ENCODE measurements at regions not wholly inside any gene's neighbourhood (a gene's known extent, or its start where the extent isn't known, plus 50 kb on each side); places are given as distances from the start of the nearest gene placed in this dataset.

DNA sequence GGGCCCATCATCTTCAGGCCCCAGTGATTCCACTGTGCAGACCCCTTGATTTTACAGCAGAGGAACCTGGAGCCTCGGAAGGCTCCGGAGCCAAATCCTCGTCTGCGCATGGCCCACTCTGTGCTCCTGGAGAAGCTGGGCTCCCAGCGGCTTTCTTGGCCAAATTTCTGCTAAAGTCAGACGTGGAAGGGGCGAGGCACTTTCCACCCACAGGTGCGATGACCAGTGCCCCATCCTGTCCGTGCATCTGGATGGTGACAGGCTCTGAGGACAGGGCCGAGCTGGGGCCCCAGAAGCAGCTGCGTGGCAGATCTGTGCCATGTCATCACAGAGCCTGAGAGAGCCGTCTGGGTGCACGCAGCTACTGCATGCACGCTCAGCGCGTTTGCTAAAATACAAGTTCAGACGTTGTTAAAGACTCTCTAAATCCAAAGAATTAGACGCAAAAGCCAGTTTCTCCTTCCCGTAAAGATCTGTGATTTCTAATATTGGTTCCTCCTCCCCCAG lies 57.2 kb downstream of the JAKMIP3 start:
- CTCF ChIA-PET: no interaction called here
- FAIRE-seq: no peak
- dilution Hi-C loops (cut with MboI; ENCODE audit: extremely low pct_ligation_motif_present, low sequenced_read_pairs): no loop called here

More for the DNA sequence above, 57.2 kb downstream of the JAKMIP3 start:
- no peaks in the 10 kb centered on the region for H4K20me1 ChIP-seq (replicated peaks; ENCODE audit: control insufficient read depth, extremely low read depth, insufficient read depth, low read length)
- TF ChIP-seq JUN (IDR thresholded peaks at IDR 0.05; ENCODE audit: borderline replicate concordance, insufficient read depth, insufficient read length, low read depth) (no peak), MYC (IDR thresholded peaks at IDR 0.05; ENCODE audit: low read depth, low read length) (no peak), EZH2 (IDR thresholded peaks at IDR 0.05; ENCODE audit: borderline replicate concordance, low read depth, low read length, severe bottlenecking) (no peak), FOS (IDR thresholded peaks at IDR 0.05; ENCODE audit: borderline replicate concordance, insufficient read depth, low read length) (no peak), MAX (IDR thresholded peaks at IDR 0.05; ENCODE audit: insufficient read depth, insufficient read length) (no peak), POLR2A (IDR thresholded peaks at IDR 0.05; ENCODE audit: low read depth, low read length) (no peak), POLR2AphosphoS5 (IDR thresholded peaks at IDR 0.05; ENCODE audit: insufficient read depth, low read depth, low read length) (no peak), GATA2 (IDR thresholded peaks at IDR 0.05; ENCODE audit: insufficient read depth, insufficient read length, low read depth, low read length) (no peak)
- TF ChIP-seq, protein P1, sequence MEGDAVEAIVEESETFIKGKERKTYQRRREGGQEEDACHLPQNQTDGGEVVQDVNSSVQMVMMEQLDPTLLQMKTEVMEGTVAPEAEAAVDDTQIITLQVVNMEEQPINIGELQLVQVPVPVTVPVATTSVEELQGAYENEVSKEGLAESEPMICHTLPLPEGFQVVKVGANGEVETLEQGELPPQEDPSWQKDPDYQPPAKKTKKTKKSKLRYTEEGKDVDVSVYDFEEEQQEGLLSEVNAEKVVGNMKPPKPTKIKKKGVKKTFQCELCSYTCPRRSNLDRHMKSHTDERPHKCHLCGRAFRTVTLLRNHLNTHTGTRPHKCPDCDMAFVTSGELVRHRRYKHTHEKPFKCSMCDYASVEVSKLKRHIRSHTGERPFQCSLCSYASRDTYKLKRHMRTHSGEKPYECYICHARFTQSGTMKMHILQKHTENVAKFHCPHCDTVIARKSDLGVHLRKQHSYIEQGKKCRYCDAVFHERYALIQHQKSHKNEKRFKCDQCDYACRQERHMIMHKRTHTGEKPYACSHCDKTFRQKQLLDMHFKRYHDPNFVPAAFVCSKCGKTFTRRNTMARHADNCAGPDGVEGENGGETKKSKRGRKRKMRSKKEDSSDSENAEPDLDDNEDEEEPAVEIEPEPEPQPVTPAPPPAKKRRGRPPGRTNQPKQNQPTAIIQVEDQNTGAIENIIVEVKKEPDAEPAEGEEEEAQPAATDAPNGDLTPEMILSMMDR (IDR thresholded peaks at IDR 0.05; ENCODE audit: extremely low read depth in 1 of 2, insufficient read depth in 1 of 2, low read depth in 1 of 2, low read length in 2 of 2): no peak
- POLR2A ChIA-PET: no interaction called here
- H3K9ac ChIP-seq (replicated peaks; ENCODE audit: extremely low read depth, insufficient read depth, low read length): no peak overlapping the region
- H3K4me2 ChIP-seq (ENCODE audit: insufficient read depth, low read length): no peak overlapping the region
- H3K79me2 ChIP-seq (ENCODE audit: control insufficient read depth, insufficient read depth, low read length): no peaks in the 10 kb centered on the region
- no peaks in the 10 kb centered on the region for H3K36me3 ChIP-seq (ENCODE audit: control insufficient read depth in 2 of 2, extremely low read depth in 1 of 2, insufficient read depth in 2 of 2, low read length in 2 of 2)
- no peak overlapping the region for H3K27ac ChIP-seq (ENCODE audit: insufficient read depth, low read depth, low read length)
- H3K4me1 ChIP-seq (ENCODE audit: control insufficient read depth, extremely low read depth, insufficient read depth, low read length): no peaks in the 10 kb centered on the region
- H3K9me1 ChIP-seq (replicated peaks; ENCODE audit: control insufficient read depth, extremely low read depth, insufficient read depth, low read length): no peaks in the 10 kb centered on the region
- H3K9me3 ChIP-seq (replicated peaks; ENCODE audit: control insufficient read depth, insufficient read depth, low read length): no peaks in the 10 kb centered on the region
- no peak overlapping the region for H2AFZ ChIP-seq (ENCODE audit: low read depth, low read length)
- BruUV-seq (replicated peaks): no TSS peak
- no peak for DNase-seq (ENCODE audit: low read depth, low spot score)
- no peaks in the 10 kb centered on the region for H3K27me3 ChIP-seq (ENCODE audit: control insufficient read depth in 2 of 2, insufficient read depth in 2 of 2, low read length in 2 of 2)
- H3K4me3 ChIP-seq (replicated peaks in 1 of 3; ENCODE audit: insufficient read depth in 1 of 3, low read depth in 1 of 3, low read length in 3 of 3): no peak overlapping the region
- intact Hi-C loops (cut with micrococcal nuclease): no loop called here

All from endothelial cell of umbilical vein (primary cell).